A549 (cell line): ENCODE measurements at regions not wholly inside any gene's neighbourhood (a gene's known extent, or its start where the extent isn't known, plus 50 kb on each side); places are given as distances from the start of the nearest gene placed in this dataset.

Source experiments
- ATAC-seq, 2 experiments: fragments of 200-7000 bp in 1 of 2; fragments of >200 bp in 1 of 2; cut with Nextera tagmentation in 1 of 2; cut with Tn5 transposase in 1 of 2; 3 replicates each; pipeline versions ENCODE4 v1.8.0 to v1.9.1; 2018 to 2020; ENCODE audit warnings: mild to moderate bottlenecking in 1 of 2, moderate library complexity in 1 of 2
- CTCF ChIA-PET: fragments of 300-600 bp; sonication (Branson Sonifier 250); formaldehyde crosslinking; extraction: SDS; loops from one replicate; lab custom pipeline; 2021; ENCODE audit warnings: antibody characterized with exemption, inconsistent platforms; lab: Yijun Ruan, JAX
- POLR2A ChIA-PET: fragments of 350-600 bp; formaldehyde crosslinking; extraction: SDS; loops from one replicate; lab custom pipeline; 2021; ENCODE audit warnings: antibody characterized with exemption, inconsistent platforms; lab: Yijun Ruan, JAX
- DNase-seq, 2 experiments: peaks; one replicate each; pipeline versions ENCODE4 v3.0.0 to v3.0.0-alpha.2; 2011 to 2016; ENCODE audit warnings: low read depth in 1 of 2, low spot score in 1 of 2
- FAIRE-seq: peaks from 2 replicates; lab custom pipeline; 2011; peaks lifted over from hg19 to GRCh38; lab: Jason Lieb, UNC
- H3K27ac ChIP-seq, 2 experiments: fragments of >200 bp; sonication (Bioruptor Twin); formaldehyde crosslinking; 3 replicates each; pipeline ENCODE4 v1.5.1; 2016 to 2017
- H3K4me1 ChIP-seq: fragments of >200 bp; sonication (Bioruptor Twin); formaldehyde crosslinking; 3 replicates; pipeline ENCODE4 v1.6.1; 2016
- H3K4me2 ChIP-seq: fragments of >200 bp; sonication (Bioruptor Twin); formaldehyde crosslinking; 3 replicates; pipeline ENCODE4 v1.6.1; 2016
- H3K4me3 ChIP-seq: fragments of >200 bp; sonication (Bioruptor Twin); formaldehyde crosslinking; 3 replicates; pipeline ENCODE4 v1.5.1; 2016
- H3K9me3 ChIP-seq: fragments of >200 bp; sonication (Bioruptor Twin); formaldehyde crosslinking; 3 replicates; pipeline ENCODE4 v1.6.1; 2016
- CEBPB ChIP-seq, 2 experiments: fragments of >200 bp in 1 of 2; sonication (Bioruptor Twin) in 1 of 2; formaldehyde crosslinking in 1 of 2; IDR thresholded peaks; 2 replicates each; pipeline ENCODE4 v1.6.1; 2012 to 2016
- CHD2 ChIP-seq: fragments of 150-350 bp; IDR thresholded peaks from 2 replicates; pipeline ENCODE4 v1.6.1; 2014; ENCODE audit warnings: low read length; ENCODE audit not compliant: partially characterized antibody
- CHD4 ChIP-seq: fragments of 200-600 bp; sonication (generic); IDR thresholded peaks from 2 replicates; pipeline ENCODE4 v1.6.1; 2016; ENCODE audit warnings: antibody characterized with exemption, mild to moderate bottlenecking, borderline replicate concordance
- EHF ChIP-seq: fragments of 250-450 bp; sonication (Bioruptor Pico); IDR thresholded peaks from 2 replicates; pipeline ENCODE4 v1.5.0; 2020; ENCODE audit warnings: mild to moderate bottlenecking
- EP300 ChIP-seq, 2 experiments: fragments of >200 bp; sonication (Bioruptor Twin); formaldehyde crosslinking; IDR thresholded peaks; 2 replicates in 1 of 2; 3 replicates in 1 of 2; pipeline ENCODE4 v1.6.1; 2016 to 2017
- GATA3 ChIP-seq: IDR thresholded peaks from 2 replicates; pipeline ENCODE4 v1.6.1; 2012; ENCODE audit warnings: borderline replicate concordance
- HEYL ChIP-seq: fragments of 250-450 bp; sonication (Bioruptor Pico); IDR thresholded peaks from 2 replicates; pipeline ENCODE4 v1.8.0; 2021; ENCODE audit warnings: mild to moderate bottlenecking, moderate library complexity
- HOXA7 ChIP-seq: fragments of 250-450 bp; sonication (Bioruptor Pico); IDR thresholded peaks from 2 replicates; pipeline ENCODE4 v1.5.0; 2020; ENCODE audit warnings: mild to moderate bottlenecking, moderate library complexity
- HOXB5 ChIP-seq: fragments of 250-450 bp; sonication (Bioruptor Pico); IDR thresholded peaks from 2 replicates; pipeline ENCODE4 v1.5.0; 2020; ENCODE audit warnings: mild to moderate bottlenecking, moderate library complexity
- KDM1A ChIP-seq: fragments of 200-600 bp; sonication (generic); IDR thresholded peaks from 2 replicates; pipeline ENCODE4 v1.6.1; 2016; ENCODE audit warnings: low read depth, mild to moderate bottlenecking
- KDM5A ChIP-seq: fragments of 200-600 bp; sonication (generic); IDR thresholded peaks from 2 replicates; pipeline ENCODE4 v1.6.1; 2016; ENCODE audit warnings: antibody characterized with exemption, mild to moderate bottlenecking
- MAZ ChIP-seq: fragments of 150-350 bp; IDR thresholded peaks from 2 replicates; pipeline ENCODE4 v1.6.1; 2014; ENCODE audit warnings: antibody characterized with exemption, low read depth, low read length, borderline replicate concordance
- POLR2A ChIP-seq: IDR thresholded peaks from 2 replicates; pipeline ENCODE4 v1.6.1; 2012; ENCODE audit warnings: mild to moderate bottlenecking, low read length
- POLR2AphosphoS2 ChIP-seq: conservative IDR thresholded peaks from 2 replicates; pipeline ENCODE4 v1.6.1; 2012; ENCODE audit warnings: low read length, improper control_type of control experiment, inconsistent platforms
- RCOR1 ChIP-seq: fragments of 150-350 bp; IDR thresholded peaks from 2 replicates; pipeline ENCODE4 v1.6.1; 2014; ENCODE audit warnings: antibody characterized with exemption, low read length, low read depth
- TP53 ChIP-seq: fragments of 250-450 bp; sonication (Bioruptor Pico); IDR thresholded peaks from 2 replicates; pipeline ENCODE4 v1.5.0; 2021; ENCODE audit warnings: mild to moderate bottlenecking, moderate library complexity
- ZNF302 ChIP-seq: fragments of 250-450 bp; sonication (Bioruptor Pico); IDR thresholded peaks from 2 replicates; pipeline ENCODE4 v1.9.0; 2021; ENCODE audit warnings: inconsistent platforms, mild to moderate bottlenecking, moderate library complexity
- WGBS: methylation state at CpG from one replicate; pipeline ENCODE4 v1.1.6; 2017; ENCODE audit errors: missing lambda C conversion rate; 5-methylcytosine and 5-hydroxymethylcytosine counted together
- TF ChIP-seq, protein P1 (sequence below): fragments of >200 bp; sonication (Bioruptor Twin); formaldehyde crosslinking; IDR thresholded peaks from 3 replicates; pipeline ENCODE4 v1.5.1; 2016
- TF ChIP-seq, protein P2 (sequence below): fragments of 200-600 bp; sonication (generic); IDR thresholded peaks from 2 replicates; pipeline ENCODE4 v1.6.1; 2016; ENCODE audit warnings: antibody characterized with exemption, mild to moderate bottlenecking, moderate library complexity
- TF ChIP-seq, protein P3 (sequence below): fragments of >200 bp; sonication (Bioruptor Twin); formaldehyde crosslinking; IDR thresholded peaks from 3 replicates; pipeline ENCODE4 v1.6.1; 2016

DNA sequence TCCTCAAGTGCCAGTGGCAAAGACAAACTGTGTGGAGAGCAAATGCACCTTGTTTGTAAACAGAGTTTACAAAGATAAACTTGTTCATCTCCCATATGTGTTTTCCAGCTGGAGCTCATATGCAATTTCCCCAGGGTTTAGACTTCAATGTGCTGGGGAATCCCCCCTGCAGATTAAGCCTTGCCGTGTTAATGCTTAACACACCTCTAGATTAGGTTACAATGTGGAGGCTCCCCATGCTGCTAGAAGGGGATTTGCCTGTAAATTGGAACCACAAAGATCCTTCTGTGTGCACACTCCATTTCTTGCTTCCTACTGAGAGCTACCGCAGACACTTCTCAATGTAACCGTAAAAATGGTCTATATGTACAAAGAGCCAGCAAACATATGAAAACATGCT lies 263.1 kb downstream of the TBX18 start (continued):
- no peak for TF ChIP-seq CHD4
- TF ChIP-seq HEYL (CRISPR knock-in tag): no peak

DNA sequence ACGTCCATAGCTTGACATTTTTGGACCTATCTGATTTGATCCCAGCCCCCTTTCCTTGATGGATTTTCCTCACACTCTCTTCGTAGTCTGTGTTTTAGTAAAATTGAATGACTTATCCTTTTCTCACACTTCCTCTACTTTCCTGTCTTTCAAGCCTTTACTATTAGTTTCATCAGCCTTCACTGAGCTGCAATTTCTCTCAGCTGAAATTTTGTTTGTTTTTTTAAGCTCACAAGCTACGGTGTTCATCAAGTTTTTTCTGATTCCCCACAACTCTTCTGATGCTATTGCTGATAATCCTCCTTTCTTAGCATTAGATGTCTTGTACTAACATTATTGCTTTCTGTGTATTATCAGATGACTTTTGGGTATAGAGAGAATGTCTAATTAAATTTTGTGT lies 263.7 kb downstream of the TBX18 start:
- FAIRE-seq: no peak
- CTCF ChIA-PET: no interaction called here

DNA sequence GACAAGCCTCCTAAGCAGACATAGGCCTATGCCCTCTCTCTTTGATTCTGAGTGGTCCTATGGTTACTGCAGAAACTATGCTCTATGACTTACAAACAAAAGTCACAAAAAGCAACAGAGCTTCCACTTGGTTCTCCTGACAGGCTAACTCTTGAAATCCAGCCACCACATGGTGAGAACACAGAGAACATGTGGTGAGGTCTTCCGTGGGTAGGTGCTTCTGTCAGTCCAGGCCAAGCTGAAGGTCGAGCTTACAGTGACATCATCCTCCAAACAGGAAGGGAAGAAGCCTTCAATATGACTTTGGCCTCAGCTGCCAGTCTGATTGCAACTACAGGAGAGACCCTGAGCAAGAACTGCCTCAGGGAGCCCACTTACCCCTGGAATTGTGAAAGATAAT lies 265.5 kb downstream of the TBX18 start:
- WGBS: 0% methylated on average over 1 of the region's 2 CpGs
- DNase-seq: no peak
- no peak for FAIRE-seq
- Histone ChIP-seq H3K4me3 (no peak overlapping the region), H3K9me3 (no peaks in the 10 kb centered on the region), H3K4me1 (no peaks in the 10 kb centered on the region)
- POLR2A ChIA-PET: no interaction called here
- no peak for TF ChIP-seq RCOR1
- no peak for TF ChIP-seq POLR2A
- TF ChIP-seq KDM1A: no peak
- TF ChIP-seq POLR2AphosphoS2: no peak
- TF ChIP-seq CHD4: no peak
- TF ChIP-seq, protein P1, sequence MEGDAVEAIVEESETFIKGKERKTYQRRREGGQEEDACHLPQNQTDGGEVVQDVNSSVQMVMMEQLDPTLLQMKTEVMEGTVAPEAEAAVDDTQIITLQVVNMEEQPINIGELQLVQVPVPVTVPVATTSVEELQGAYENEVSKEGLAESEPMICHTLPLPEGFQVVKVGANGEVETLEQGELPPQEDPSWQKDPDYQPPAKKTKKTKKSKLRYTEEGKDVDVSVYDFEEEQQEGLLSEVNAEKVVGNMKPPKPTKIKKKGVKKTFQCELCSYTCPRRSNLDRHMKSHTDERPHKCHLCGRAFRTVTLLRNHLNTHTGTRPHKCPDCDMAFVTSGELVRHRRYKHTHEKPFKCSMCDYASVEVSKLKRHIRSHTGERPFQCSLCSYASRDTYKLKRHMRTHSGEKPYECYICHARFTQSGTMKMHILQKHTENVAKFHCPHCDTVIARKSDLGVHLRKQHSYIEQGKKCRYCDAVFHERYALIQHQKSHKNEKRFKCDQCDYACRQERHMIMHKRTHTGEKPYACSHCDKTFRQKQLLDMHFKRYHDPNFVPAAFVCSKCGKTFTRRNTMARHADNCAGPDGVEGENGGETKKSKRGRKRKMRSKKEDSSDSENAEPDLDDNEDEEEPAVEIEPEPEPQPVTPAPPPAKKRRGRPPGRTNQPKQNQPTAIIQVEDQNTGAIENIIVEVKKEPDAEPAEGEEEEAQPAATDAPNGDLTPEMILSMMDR: no peak
- TF ChIP-seq, all 56 proteins: peak for 0
- Histone ChIP-seq H3K4me2 (no peak overlapping the region), H3K27ac (no peak overlapping the region)
- CTCF ChIA-PET: no interaction called here
- no peak for ATAC-seq

More for the DNA sequence above, 263.7 kb downstream of the TBX18 start:
- no peak overlapping the region for H3K4me3 ChIP-seq
- H3K27ac ChIP-seq: no peak overlapping the region
- no peak for ATAC-seq
- WGBS: 56% methylated on average over 3 of the region's 3 CpGs
- no peaks in the 10 kb centered on the region for H3K4me1 ChIP-seq
- no peak overlapping the region for H3K4me2 ChIP-seq
- POLR2A ChIA-PET: no interaction called here
- no peak for DNase-seq
- H3K9me3 ChIP-seq: no peaks in the 10 kb centered on the region
- TF ChIP-seq HOXA7 (no peak), TP53 (CRISPR knock-in tag) (no peak), CEBPB (IDR thresholded peaks at IDR 0.05) (no peak), GATA3 (no peak), ZNF302 (CRISPR knock-in tag) (no peak), MAZ (no peak), EHF (CRISPR knock-in tag) (no peak), CHD2 (no peak), EP300 (IDR thresholded peaks at IDR 0.05) (no peak), HOXB5 (CRISPR knock-in tag) (no peak), KDM5A (no peak), POLR2AphosphoS2 (no peak)
- TF ChIP-seq, protein P2, sequence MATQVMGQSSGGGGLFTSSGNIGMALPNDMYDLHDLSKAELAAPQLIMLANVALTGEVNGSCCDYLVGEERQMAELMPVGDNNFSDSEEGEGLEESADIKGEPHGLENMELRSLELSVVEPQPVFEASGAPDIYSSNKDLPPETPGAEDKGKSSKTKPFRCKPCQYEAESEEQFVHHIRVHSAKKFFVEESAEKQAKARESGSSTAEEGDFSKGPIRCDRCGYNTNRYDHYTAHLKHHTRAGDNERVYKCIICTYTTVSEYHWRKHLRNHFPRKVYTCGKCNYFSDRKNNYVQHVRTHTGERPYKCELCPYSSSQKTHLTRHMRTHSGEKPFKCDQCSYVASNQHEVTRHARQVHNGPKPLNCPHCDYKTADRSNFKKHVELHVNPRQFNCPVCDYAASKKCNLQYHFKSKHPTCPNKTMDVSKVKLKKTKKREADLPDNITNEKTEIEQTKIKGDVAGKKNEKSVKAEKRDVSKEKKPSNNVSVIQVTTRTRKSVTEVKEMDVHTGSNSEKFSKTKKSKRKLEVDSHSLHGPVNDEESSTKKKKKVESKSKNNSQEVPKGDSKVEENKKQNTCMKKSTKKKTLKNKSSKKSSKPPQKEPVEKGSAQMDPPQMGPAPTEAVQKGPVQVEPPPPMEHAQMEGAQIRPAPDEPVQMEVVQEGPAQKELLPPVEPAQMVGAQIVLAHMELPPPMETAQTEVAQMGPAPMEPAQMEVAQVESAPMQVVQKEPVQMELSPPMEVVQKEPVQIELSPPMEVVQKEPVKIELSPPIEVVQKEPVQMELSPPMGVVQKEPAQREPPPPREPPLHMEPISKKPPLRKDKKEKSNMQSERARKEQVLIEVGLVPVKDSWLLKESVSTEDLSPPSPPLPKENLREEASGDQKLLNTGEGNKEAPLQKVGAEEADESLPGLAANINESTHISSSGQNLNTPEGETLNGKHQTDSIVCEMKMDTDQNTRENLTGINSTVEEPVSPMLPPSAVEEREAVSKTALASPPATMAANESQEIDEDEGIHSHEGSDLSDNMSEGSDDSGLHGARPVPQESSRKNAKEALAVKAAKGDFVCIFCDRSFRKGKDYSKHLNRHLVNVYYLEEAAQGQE: no peak
- TF ChIP-seq, protein P3, sequence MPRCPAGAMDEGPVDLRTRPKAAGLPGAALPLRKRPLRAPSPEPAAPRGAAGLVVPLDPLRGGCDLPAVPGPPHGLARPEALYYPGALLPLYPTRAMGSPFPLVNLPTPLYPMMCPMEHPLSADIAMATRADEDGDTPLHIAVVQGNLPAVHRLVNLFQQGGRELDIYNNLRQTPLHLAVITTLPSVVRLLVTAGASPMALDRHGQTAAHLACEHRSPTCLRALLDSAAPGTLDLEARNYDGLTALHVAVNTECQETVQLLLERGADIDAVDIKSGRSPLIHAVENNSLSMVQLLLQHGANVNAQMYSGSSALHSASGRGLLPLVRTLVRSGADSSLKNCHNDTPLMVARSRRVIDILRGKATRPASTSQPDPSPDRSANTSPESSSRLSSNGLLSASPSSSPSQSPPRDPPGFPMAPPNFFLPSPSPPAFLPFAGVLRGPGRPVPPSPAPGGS: no peak
